Neuronal stem cell (in vitro differentiated cells): ENCODE measurements at regions not wholly inside any gene's neighbourhood (a gene's known extent, or its start where the extent isn't known, plus 50 kb on each side); places are given as distances from the start of the nearest gene placed in this dataset.

Experiments used
- DNase-seq: peaks from one replicate; pipeline ENCODE4 v3.0.0-alpha.2; 2013; ENCODE audit warnings: low spot score
- H2AFZ ChIP-seq: one replicate; pipeline ENCODE4 v1.6.1; 2013; ENCODE audit warnings: mild to moderate bottlenecking, low read length, inconsistent platforms
- H2AK5ac ChIP-seq: 2 replicates; pipeline ENCODE4 v1.6.1; 2013; ENCODE audit warnings: low read depth, mild to moderate bottlenecking, inconsistent platforms, low read length, moderate library complexity, mixed read lengths
- H2BK120ac ChIP-seq: 2 replicates; pipeline ENCODE4 v1.6.1; 2013; ENCODE audit warnings: low read depth, mild to moderate bottlenecking, inconsistent platforms, low read length, moderate library complexity, mixed read lengths
- H2BK12ac ChIP-seq: one replicate; pipeline ENCODE4 v1.6.1; 2013; ENCODE audit warnings: low read length, inconsistent platforms
- H2BK15ac ChIP-seq: 2 replicates; pipeline ENCODE4 v1.6.1; 2013; ENCODE audit warnings: mild to moderate bottlenecking, low read length, inconsistent platforms, mixed read lengths
- H2BK5ac ChIP-seq: one replicate; pipeline ENCODE4 v1.6.1; 2013; ENCODE audit warnings: inconsistent platforms, mild to moderate bottlenecking, low read length, moderate library complexity
- H3K14ac ChIP-seq: one replicate; pipeline ENCODE4 v1.6.1; 2013; ENCODE audit warnings: low read length, inconsistent platforms
- H3K18ac ChIP-seq: 2 replicates; pipeline ENCODE4 v1.6.1; 2013; ENCODE audit warnings: low read length, inconsistent platforms
- H3K23ac ChIP-seq: 2 replicates; pipeline ENCODE4 v1.6.1; 2013; ENCODE audit warnings: low read depth, mild to moderate bottlenecking, mixed read lengths, low read length, inconsistent platforms; ENCODE audit not compliant: poor library complexity
- H3K27ac ChIP-seq: replicated peaks from 3 replicates; pipeline ENCODE4 v1.5.1; 2013; ENCODE audit warnings: low read length, inconsistent platforms
- H3K27me3 ChIP-seq, 3 experiments: 2 replicates each; pipeline ENCODE4 v1.6.1; 2013; ENCODE audit warnings: low read length in 3 of 3, mild to moderate bottlenecking in 2 of 3, inconsistent platforms in 1 of 3, low read depth in 1 of 3, mixed read lengths in 1 of 3, moderate library complexity in 1 of 3; ENCODE audit not compliant: control insufficient read depth in 3 of 3, insufficient read depth in 3 of 3
- H3K36me3 ChIP-seq, 2 donors: replicated peaks in 1 of 2; 2 replicates each; pipeline ENCODE4 v1.6.1; 2013; ENCODE audit warnings: low read length in 2 of 2; ENCODE audit not compliant: control insufficient read depth in 2 of 2, insufficient read depth in 2 of 2
- H3K4ac ChIP-seq: 2 replicates; pipeline ENCODE4 v1.6.1; 2013; ENCODE audit warnings: inconsistent platforms, mild to moderate bottlenecking, low read length, moderate library complexity
- H3K4me1 ChIP-seq, 2 donors: 1 replicate in 1 of 2; 2 replicates in 1 of 2; pipeline ENCODE4 v1.6.1; 2013; ENCODE audit warnings: low read length in 2 of 2, low read depth in 1 of 2; ENCODE audit not compliant: control insufficient read depth in 2 of 2, insufficient read depth in 1 of 2
- H3K4me2 ChIP-seq: one replicate; pipeline ENCODE4 v1.6.1; 2013; ENCODE audit warnings: mild to moderate bottlenecking, low read length, inconsistent platforms; ENCODE audit not compliant: insufficient read depth, poor library complexity, severe bottlenecking
- H3K4me3 ChIP-seq, 2 donors: 2 replicates each; pipeline ENCODE4 v1.5.1; 2013; ENCODE audit warnings: low read length in 2 of 2, mild to moderate bottlenecking in 2 of 2, inconsistent platforms in 1 of 2, moderate library complexity in 1 of 2
- H3K79me1 ChIP-seq: one replicate; pipeline ENCODE4 v1.6.1; 2013; ENCODE audit warnings: low read depth, mild to moderate bottlenecking, inconsistent platforms, low read length, moderate library complexity
- H3K9ac ChIP-seq: one replicate; pipeline ENCODE4 v1.6.1; 2013; ENCODE audit warnings: mild to moderate bottlenecking, low read depth, low read length, inconsistent platforms; ENCODE audit not compliant: poor library complexity
- H3K9me3 ChIP-seq, 2 donors: replicated peaks in 1 of 2; 2 replicates each; pipeline versions ENCODE3 to v1.6.1; 2013; ENCODE audit warnings: low read length in 2 of 2, mild to moderate bottlenecking in 2 of 2, inconsistent platforms in 1 of 2, low read depth in 1 of 2, mixed read lengths in 1 of 2, moderate library complexity in 1 of 2; ENCODE audit not compliant: control insufficient read depth in 2 of 2, insufficient read depth in 1 of 2
- H4K8ac ChIP-seq: one replicate; pipeline ENCODE4 v1.6.1; 2013; ENCODE audit warnings: low read depth, mild to moderate bottlenecking, inconsistent platforms, low read length, moderate library complexity
- H4K91ac ChIP-seq: one replicate; pipeline ENCODE4 v1.6.1; 2013; ENCODE audit warnings: low read length, low read depth, mild to moderate bottlenecking, inconsistent platforms; ENCODE audit not compliant: poor library complexity
- WGBS, 2 donors: extraction: QIAGEN DNeasy Blood & Tissue Kit; methylation state at CpG; one replicate each; pipeline ENCODE4 v1.1.7; 2013; ENCODE audit warnings: missing lambda C conversion rate in 2 of 2, mixed read lengths in 1 of 2; ENCODE audit not compliant: insufficient read length in 2 of 2, insufficient replicate concordance in 1 of 2; ENCODE audit errors: extremely low coverage in 2 of 2; 5-methylcytosine and 5-hydroxymethylcytosine counted together

- H2BK5ac ChIP-seq: no peak overlapping the region
- H3K36me3 ChIP-seq: no peaks in the 10 kb centered on the region
- H2BK15ac ChIP-seq: no peak overlapping the region
- no peak overlapping the region for H3K4ac ChIP-seq
- no CpG with 5 or more reads among the region's 3 CpGs for WGBS, 2 donors
- no peak overlapping the region for H3K9ac ChIP-seq
- H3K4me3 ChIP-seq: no peak overlapping the region
- H3K4me2 ChIP-seq: no peak overlapping the region
- H2AFZ ChIP-seq: no peak overlapping the region
- H3K23ac ChIP-seq: no peak overlapping the region
- H3K9me3 ChIP-seq: no peaks in the 10 kb centered on the region
- no peak overlapping the region for H2AK5ac ChIP-seq
- no peaks in the 10 kb centered on the region for H3K4me1 ChIP-seq
- DNase-seq: no peak
- no peak overlapping the region for H4K91ac ChIP-seq
- no peak overlapping the region for H3K27ac ChIP-seq
- no peak overlapping the region for H2BK12ac ChIP-seq
- no peak overlapping the region for H2BK120ac ChIP-seq
- H4K8ac ChIP-seq: no peak overlapping the region
- H3K18ac ChIP-seq: no peak overlapping the region
- no peaks in the 10 kb centered on the region for H3K79me1 ChIP-seq
- H3K27me3 ChIP-seq: no peaks in the 10 kb centered on the region
- no peak overlapping the region for H3K14ac ChIP-seq
These were observed 157.3 kb upstream of the LRRC7 start for GRCh38 chr1:69410457-69410850.

- H2BK120ac ChIP-seq: no peak overlapping the region
- H3K14ac ChIP-seq: no peak overlapping the region
- H4K91ac ChIP-seq: no peak overlapping the region
- H4K8ac ChIP-seq: no peak overlapping the region
- no peak for DNase-seq
- no peak overlapping the region for H2BK12ac ChIP-seq
- no peak overlapping the region for H2AK5ac ChIP-seq
- H3K9ac ChIP-seq: no peak overlapping the region
- H3K4ac ChIP-seq: no peak overlapping the region
- no peak overlapping the region for H3K23ac ChIP-seq
- H3K18ac ChIP-seq: no peak overlapping the region
- WGBS, 2 donors: no CpG with 5 or more reads among the region's 2 CpGs
- no peaks in the 10 kb centered on the region for H3K36me3 ChIP-seq
- no peak overlapping the region for H3K4me3 ChIP-seq
- no peaks in the 10 kb centered on the region for H3K4me1 ChIP-seq
- no peaks in the 10 kb centered on the region for H3K9me3 ChIP-seq
- no peak overlapping the region for H2BK15ac ChIP-seq
- no peaks in the 10 kb centered on the region for H3K27me3 ChIP-seq
- no peak overlapping the region for H3K4me2 ChIP-seq
- no peak overlapping the region for H2AFZ ChIP-seq
- no peak overlapping the region for H2BK5ac ChIP-seq
- no peaks in the 10 kb centered on the region for H3K79me1 ChIP-seq
- H3K27ac ChIP-seq: no peak overlapping the region
These were observed 156.8 kb upstream of the LRRC7 start for GRCh38 chr1:69410893-69411292.

GRCh38 chr1:69411617-69412016, 156.1 kb upstream of the LRRC7 start:
- H2BK120ac ChIP-seq: no peak overlapping the region
- H3K27ac ChIP-seq: no peak overlapping the region
- no peaks in the 10 kb centered on the region for H3K27me3 ChIP-seq
- no peak overlapping the region for H3K18ac ChIP-seq
- H3K23ac ChIP-seq: no peak overlapping the region
- no peak overlapping the region for H3K9ac ChIP-seq
- no peaks in the 10 kb centered on the region for H3K36me3 ChIP-seq
- H3K4ac ChIP-seq: no peak overlapping the region
- no peaks in the 10 kb centered on the region for H3K4me1 ChIP-seq
- H3K79me1 ChIP-seq: no peaks in the 10 kb centered on the region
- no peak for DNase-seq
- no peak overlapping the region for H2AK5ac ChIP-seq
- no peak overlapping the region for H4K91ac ChIP-seq
- H3K9me3 ChIP-seq: no peaks in the 10 kb centered on the region
- H2BK5ac ChIP-seq: no peak overlapping the region
- no peak overlapping the region for H3K4me2 ChIP-seq
- no peak overlapping the region for H3K4me3 ChIP-seq
- H3K14ac ChIP-seq: no peak overlapping the region
- H2BK12ac ChIP-seq: no peak overlapping the region
- H2BK15ac ChIP-seq: no peak overlapping the region
- H4K8ac ChIP-seq: no peak overlapping the region
- H2AFZ ChIP-seq: no peak overlapping the region

- no peak for DNase-seq
- no CpG with 5 or more reads among the region's 3 CpGs for WGBS, 2 donors
- no peak overlapping the region for H2AFZ ChIP-seq
These were observed 154.6 kb upstream of the LRRC7 start for GRCh38 chr1:69413129-69413528.

More at GRCh38 chr1:69413129-69413528, 154.6 kb upstream of the LRRC7 start:
- Histone ChIP-seq H3K14ac (no peak overlapping the region), H3K79me1 (no peaks in the 10 kb centered on the region), H3K27me3 (no peaks in the 10 kb centered on the region), H4K8ac (no peak overlapping the region), H3K23ac (no peak overlapping the region), H3K36me3 (no peaks in the 10 kb centered on the region), H2AK5ac (no peak overlapping the region), H4K91ac (no peak overlapping the region), H3K18ac (no peak overlapping the region), H2BK120ac (no peak overlapping the region), H3K4me3 (no peak overlapping the region), H3K4me1 (no peaks in the 10 kb centered on the region), H3K4me2 (no peak overlapping the region), H2BK12ac (no peak overlapping the region), H3K9me3 (no peaks in the 10 kb centered on the region), H2BK15ac (no peak overlapping the region), H3K4ac (no peak overlapping the region), H3K27ac (no peak overlapping the region), H3K9ac (no peak overlapping the region), H2BK5ac (no peak overlapping the region)
